ENCODE measurements at regions not wholly inside any gene's neighbourhood (a gene's known extent, or its start where the extent isn't known, plus 50 kb on each side); places are given as distances from the start of the nearest gene placed in this dataset.

DNA sequence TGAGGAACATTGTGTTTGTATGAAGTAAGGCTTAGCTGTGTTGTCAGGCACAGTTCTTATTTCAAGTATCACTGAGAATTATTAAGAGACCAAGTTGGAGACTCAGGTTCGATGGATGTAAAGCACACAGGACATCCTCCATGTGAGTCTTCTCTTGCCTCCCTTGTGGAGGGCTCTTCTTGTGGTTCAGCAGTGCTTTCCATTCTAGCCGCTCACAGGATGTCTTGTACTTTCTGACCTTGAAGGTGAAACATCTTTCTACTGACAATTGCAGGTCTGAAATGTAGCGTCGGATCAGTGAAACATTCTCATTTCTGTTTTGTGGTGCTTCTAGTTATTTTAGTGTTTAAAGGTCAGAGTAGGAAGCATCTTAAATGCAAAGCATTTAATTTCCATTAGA lies 154.6 kb downstream of the HIPK3 start:
- ATAC-seq (ENCODE audit: low read depth) (no peak), DNase-seq (no peak)
- Mint-ChIP-seq H3K9me3 (no peaks in the 10 kb centered on the region), H3K4me1 (no peaks in the 10 kb centered on the region), H3K27me3 (peaks cover 14% of the 10 kb centered on the region), H3K36me3 (no peaks in the 10 kb centered on the region), H3K27ac (no peak overlapping the region), H3K4me3 (no peak overlapping the region)
- POLR2A ChIA-PET, result no interaction called here

- Mint-ChIP-seq H3K27me3 (peaks cover 12% of the 10 kb centered on the region), H3K9me3 (no peaks in the 10 kb centered on the region), H3K36me3 (no peaks in the 10 kb centered on the region), H3K4me1 (no peaks in the 10 kb centered on the region), H3K27ac (no peak overlapping the region), H3K4me3 (no peak overlapping the region)
- POLR2A ChIA-PET, result no interaction called here
- ATAC-seq (ENCODE audit: low read depth), result no peak
- no peak for DNase-seq
These were observed 153.0 kb downstream of the HIPK3 start for GRCh38 chr11:33410086-33410765.
